Vagina (tissue), 2 donors: ENCODE measurements at regions not wholly inside any gene's neighbourhood (a gene's known extent, or its start where the extent isn't known, plus 50 kb on each side); places are given as distances from the start of the nearest gene placed in this dataset.

ENCODE experiments used
- DNase-seq, 2 donors: peaks; one replicate each; pipeline ENCODE4 v3.0.0-alpha.2; 2017; ENCODE audit errors: extremely low spot score in 2 of 2
- H3K27ac ChIP-seq: fragments of 200-600 bp; sonication (generic); one replicate; pipeline ENCODE4 v1.5.1; 2019
- H3K27me3 ChIP-seq: fragments of 200-600 bp; sonication (generic); one replicate; pipeline ENCODE4 v1.5.1; 2019
- H3K36me3 ChIP-seq, 2 donors: fragments of 200-600 bp; sonication (generic); one replicate each; pipeline ENCODE4 v1.5.1; 2017 to 2019
- H3K4me1 ChIP-seq: fragments of 200-600 bp; sonication (generic); one replicate; pipeline ENCODE4 v1.5.1; 2019
- H3K4me3 ChIP-seq, 2 donors: fragments of 200-600 bp; sonication (generic); 1 replicate in 1 of 2; 2 replicates in 1 of 2; pipeline ENCODE4 v1.5.1; 2016 to 2019
- H3K9me3 ChIP-seq: fragments of 200-600 bp; sonication (generic); one replicate; pipeline ENCODE4 v1.5.1; 2019
- POLR2A ChIP-seq, 2 donors: fragments of 450-650 bp; IDR thresholded peaks; one replicate each; pipeline ENCODE4 v1.6.1; 2017; ENCODE audit warnings: antibody characterized with exemption in 2 of 2, mild to moderate bottlenecking in 2 of 2, moderate library complexity in 2 of 2
- POLR2AphosphoS5 ChIP-seq, 2 donors: sonication (generic); formaldehyde crosslinking; IDR thresholded peaks; one replicate each; pipeline ENCODE4 v1.9.0; 2017; ENCODE audit warnings: antibody characterized with exemption in 2 of 2, mild to moderate bottlenecking in 2 of 2, low read depth in 1 of 2; ENCODE audit not compliant: insufficient read depth in 1 of 2
- intact Hi-C: fragments of 100-400 bp; cut with DNase I; formaldehyde crosslinking; loops from one replicate; pipeline ENCODE4 v1.15.1; 2023
- TF ChIP-seq, protein P1 (sequence below), 3 experiments: fragments of 450-650 bp in 2 of 3; fragments of 200-600 bp in 1 of 3; sonication (generic) in 1 of 3; IDR thresholded peaks; one replicate each; pipeline ENCODE4 v1.5.1; 2017 to 2019; ENCODE audit warnings: antibody characterized with exemption in 3 of 3, mild to moderate bottlenecking in 2 of 3, moderate library complexity in 2 of 3

DNA sequence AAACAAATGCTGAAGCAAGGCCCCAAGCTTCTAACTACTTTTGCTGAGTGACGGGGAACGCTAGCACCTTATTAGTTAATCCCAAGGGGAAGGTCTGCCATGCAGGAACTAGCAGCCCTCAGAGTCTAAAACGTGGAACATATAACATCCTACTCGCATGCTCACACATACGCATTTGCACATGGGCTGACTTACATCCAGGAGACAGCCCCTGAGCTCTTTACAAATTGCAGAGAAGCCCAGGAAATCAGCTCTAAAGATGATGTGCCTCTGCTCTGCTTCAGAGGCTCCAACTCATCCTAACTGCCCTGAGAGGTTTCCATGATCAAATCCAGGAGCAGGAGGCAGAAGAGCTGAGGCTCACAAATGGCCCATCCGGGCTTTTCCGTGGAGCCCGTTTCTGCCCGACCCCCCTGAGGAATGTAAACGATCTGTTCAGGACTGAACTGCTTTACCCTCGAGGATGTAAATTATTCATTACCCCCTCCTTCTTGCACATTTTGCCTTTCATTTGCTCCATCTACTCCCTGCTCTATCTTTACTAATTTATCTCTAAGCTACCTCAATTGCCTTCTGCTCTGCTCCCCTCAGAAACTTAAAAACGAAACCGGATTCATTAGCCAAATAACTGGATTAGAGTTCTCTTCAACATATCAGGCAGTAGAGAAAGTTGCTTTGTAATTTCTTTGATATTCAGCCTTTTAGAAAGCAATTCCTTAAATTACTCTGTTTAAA, 141.9 kb upstream of the CCDC54 start:
- no peak for DNase-seq
- Histone ChIP-seq H3K4me3 (peak overlapping the region; percentile 46 to 47), H3K27ac (peak overlapping the region; percentile 11), H3K36me3 (no peaks in the 10 kb centered on the region), H3K4me1 (peaks cover 11% of the 10 kb centered on the region), H3K27me3 (no peaks in the 10 kb centered on the region), H3K9me3 (no peaks in the 10 kb centered on the region)
- intact Hi-C loops, result no loop called here
- TF ChIP-seq POLR2AphosphoS5 (IDR thresholded peaks at IDR 0.05; ENCODE audit: insufficient read depth in 1 of 2, low read depth in 1 of 2), result no peak
- no peak for TF ChIP-seq POLR2A (IDR thresholded peaks at IDR 0.05)
- TF ChIP-seq, protein P1, sequence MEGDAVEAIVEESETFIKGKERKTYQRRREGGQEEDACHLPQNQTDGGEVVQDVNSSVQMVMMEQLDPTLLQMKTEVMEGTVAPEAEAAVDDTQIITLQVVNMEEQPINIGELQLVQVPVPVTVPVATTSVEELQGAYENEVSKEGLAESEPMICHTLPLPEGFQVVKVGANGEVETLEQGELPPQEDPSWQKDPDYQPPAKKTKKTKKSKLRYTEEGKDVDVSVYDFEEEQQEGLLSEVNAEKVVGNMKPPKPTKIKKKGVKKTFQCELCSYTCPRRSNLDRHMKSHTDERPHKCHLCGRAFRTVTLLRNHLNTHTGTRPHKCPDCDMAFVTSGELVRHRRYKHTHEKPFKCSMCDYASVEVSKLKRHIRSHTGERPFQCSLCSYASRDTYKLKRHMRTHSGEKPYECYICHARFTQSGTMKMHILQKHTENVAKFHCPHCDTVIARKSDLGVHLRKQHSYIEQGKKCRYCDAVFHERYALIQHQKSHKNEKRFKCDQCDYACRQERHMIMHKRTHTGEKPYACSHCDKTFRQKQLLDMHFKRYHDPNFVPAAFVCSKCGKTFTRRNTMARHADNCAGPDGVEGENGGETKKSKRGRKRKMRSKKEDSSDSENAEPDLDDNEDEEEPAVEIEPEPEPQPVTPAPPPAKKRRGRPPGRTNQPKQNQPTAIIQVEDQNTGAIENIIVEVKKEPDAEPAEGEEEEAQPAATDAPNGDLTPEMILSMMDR (IDR thresholded peaks at IDR 0.05), result no peak

DNA sequence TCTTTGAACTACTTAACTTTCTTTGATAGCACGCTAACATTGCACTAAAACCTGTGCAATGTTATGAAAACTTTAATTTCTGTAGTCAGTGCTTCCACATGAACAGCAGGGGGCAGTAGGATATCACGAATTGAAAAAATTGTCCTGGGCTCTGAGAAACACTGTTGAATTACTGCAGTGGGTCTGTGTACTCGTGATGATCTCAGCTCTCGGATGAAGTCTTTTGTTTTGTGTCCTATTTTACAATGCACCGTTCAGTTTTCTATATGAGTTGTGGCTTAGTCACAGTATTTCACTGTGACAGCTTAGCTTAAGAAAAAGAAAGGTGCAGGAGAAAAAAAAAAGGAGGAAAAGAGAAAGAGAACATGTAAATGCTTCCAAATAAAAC, 141.3 kb upstream of the CCDC54 start:
- intact Hi-C loops, result no loop called here
- peak overlapping the region; percentile 46 to 47 for H3K4me3 ChIP-seq
- H3K27me3 ChIP-seq, result no peaks in the 10 kb centered on the region
- H3K36me3 ChIP-seq, result no peaks in the 10 kb centered on the region
- TF ChIP-seq, protein P1 (IDR thresholded peaks at IDR 0.05), result peak; percentile 60 to 97 (median 92)
- no peak for TF ChIP-seq POLR2A (IDR thresholded peaks at IDR 0.05)
- peak in 1 of 2 donors; percentile 80 for TF ChIP-seq POLR2AphosphoS5 (IDR thresholded peaks at IDR 0.05; ENCODE audit: insufficient read depth in 1 of 2, low read depth in 1 of 2)
- peaks cover 11% of the 10 kb centered on the region for H3K4me1 ChIP-seq
- no peaks in the 10 kb centered on the region for H3K9me3 ChIP-seq
- DNase-seq, result no peak
- peak overlapping the region; percentile 11 for H3K27ac ChIP-seq

DNA sequence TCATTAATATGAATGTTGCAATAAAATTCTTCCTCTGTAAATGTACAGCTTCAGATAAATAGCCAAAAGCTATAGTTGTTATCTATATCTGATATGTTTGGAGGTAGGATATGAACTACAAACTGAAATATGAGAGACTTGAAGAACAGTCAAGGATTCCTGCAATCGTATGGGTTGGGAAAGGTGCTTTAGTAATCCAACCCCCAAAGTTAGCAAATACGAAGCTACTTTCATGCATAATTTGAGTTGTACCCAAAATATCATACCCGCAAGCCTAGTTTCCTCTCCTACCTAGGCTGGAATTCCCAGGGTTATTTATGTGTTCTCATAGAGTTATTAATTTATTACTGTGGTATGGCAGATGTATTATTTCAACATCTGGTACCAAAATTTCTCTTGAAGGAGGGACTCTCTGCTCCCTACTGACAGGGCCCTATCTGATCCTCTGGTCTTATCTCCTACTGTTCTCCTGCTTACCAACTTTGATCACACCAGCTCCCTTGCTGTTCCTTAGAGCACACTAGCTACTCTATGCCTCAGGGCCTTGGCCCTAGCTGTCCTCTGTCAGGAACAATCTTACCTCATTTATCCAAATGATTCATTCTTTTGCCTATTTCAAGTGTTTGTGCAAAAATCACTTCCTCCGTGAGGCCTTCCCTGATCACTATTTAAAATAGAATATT, 140.4 kb upstream of the CCDC54 start:
- Histone ChIP-seq H3K36me3 (no peaks in the 10 kb centered on the region), H3K27ac (no peak overlapping the region), H3K4me3 (no peak overlapping the region), H3K9me3 (no peaks in the 10 kb centered on the region), H3K27me3 (no peaks in the 10 kb centered on the region), H3K4me1 (peaks cover 19% of the 10 kb centered on the region)
- TF ChIP-seq POLR2A (IDR thresholded peaks at IDR 0.05), result no peak
- TF ChIP-seq, protein P1 (IDR thresholded peaks at IDR 0.05), result no peak
- TF ChIP-seq POLR2AphosphoS5 (IDR thresholded peaks at IDR 0.05; ENCODE audit: insufficient read depth in 1 of 2, low read depth in 1 of 2), result no peak
- no peak for DNase-seq
- intact Hi-C loops, result no loop called here

DNA sequence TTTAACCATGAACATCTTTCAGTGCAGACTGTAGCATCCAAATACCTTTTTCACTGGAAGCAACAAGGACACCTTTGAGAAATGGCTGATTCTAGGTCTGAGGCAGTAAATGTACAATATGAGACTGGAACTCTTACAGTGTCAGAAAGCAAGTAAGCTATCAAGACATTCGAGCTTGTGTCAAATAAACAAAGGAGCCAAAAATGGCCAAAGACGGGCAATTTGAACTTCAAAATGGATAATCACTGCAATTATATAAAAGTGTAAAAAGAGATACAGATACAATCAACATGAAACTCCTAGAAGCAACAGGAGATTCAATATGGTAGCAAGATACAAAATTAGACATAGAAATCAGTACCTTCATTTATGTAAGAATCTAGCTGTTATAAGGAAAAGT, 138.5 kb upstream of the CCDC54 start:
- H3K27ac ChIP-seq, result no peak overlapping the region
- no peaks in the 10 kb centered on the region for H3K27me3 ChIP-seq
- peaks cover 24% of the 10 kb centered on the region for H3K4me1 ChIP-seq
- H3K36me3 ChIP-seq, result no peaks in the 10 kb centered on the region
- no peak overlapping the region for H3K4me3 ChIP-seq
- TF ChIP-seq POLR2AphosphoS5 (IDR thresholded peaks at IDR 0.05; ENCODE audit: insufficient read depth in 1 of 2, low read depth in 1 of 2) (no peak), POLR2A (IDR thresholded peaks at IDR 0.05) (no peak)
- TF ChIP-seq, protein P1 (IDR thresholded peaks at IDR 0.05), result no peak
- intact Hi-C loops, result no loop called here
- no peak for DNase-seq
- no peaks in the 10 kb centered on the region for H3K9me3 ChIP-seq

DNA sequence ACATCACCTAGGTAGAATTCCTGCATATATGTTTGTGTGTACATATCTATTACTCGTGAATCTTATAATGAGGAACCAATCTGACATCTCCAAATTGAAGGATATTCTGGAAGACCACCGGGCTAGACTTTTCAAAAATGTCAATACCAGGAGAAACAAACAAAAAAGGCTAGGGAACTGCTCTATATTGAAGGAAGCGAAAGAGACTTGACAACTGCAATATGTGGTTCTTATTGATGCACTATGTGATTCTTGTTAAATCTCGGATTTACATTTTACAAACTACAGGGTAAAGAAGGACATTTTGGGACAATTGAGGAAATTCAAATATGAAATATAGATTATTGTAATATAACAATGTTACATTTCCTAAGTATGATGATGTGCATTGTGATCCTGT, 137.5 kb upstream of the CCDC54 start:
- Histone ChIP-seq H3K27me3 (no peaks in the 10 kb centered on the region), H3K36me3 (no peaks in the 10 kb centered on the region), H3K4me3 (peak overlapping the region; percentile 66 to 75), H3K4me1 (peaks cover 24% of the 10 kb centered on the region), H3K9me3 (no peaks in the 10 kb centered on the region), H3K27ac (peak overlapping the region; percentile 70)
- intact Hi-C loops, result loop anchor here (10.0 kb wide), 2 partner anchors 195 to 985 kb away; partner anchors contain the start of gene IFT57
- DNase-seq, result no peak
- no peak for TF ChIP-seq POLR2A (IDR thresholded peaks at IDR 0.05)
- TF ChIP-seq, protein P1 (IDR thresholded peaks at IDR 0.05), result no peak
- no peak for TF ChIP-seq POLR2AphosphoS5 (IDR thresholded peaks at IDR 0.05; ENCODE audit: insufficient read depth in 1 of 2, low read depth in 1 of 2)
